Neural progenitor cell (in vitro differentiated cells): ENCODE measurements at regions not wholly inside any gene's neighbourhood (a gene's known extent, or its start where the extent isn't known, plus 50 kb on each side); places are given as distances from the start of the nearest gene placed in this dataset.

ENCODE experiments used
- CTCF ChIP-seq: fragments of 200-600 bp; sonication (generic); IDR thresholded peaks from 2 replicates; pipeline ENCODE4 v1.5.1; 2017; ENCODE audit warnings: antibody characterized with exemption, mild to moderate bottlenecking
- EZH2 ChIP-seq: fragments of 200-600 bp; sonication (generic); IDR thresholded peaks from 2 replicates; pipeline ENCODE4 v1.6.1; 2017; ENCODE audit warnings: antibody characterized with exemption, mild to moderate bottlenecking, moderate library complexity

- TF ChIP-seq EZH2 (no peak), CTCF (no peak)
Measured at GRCh38 chr1:25033030-25033827, 103.2 kb upstream of the RUNX3 start.
